Esophagus squamous epithelium (tissue), 5 donors: ENCODE measurements at regions not wholly inside any gene's neighbourhood (a gene's known extent, or its start where the extent isn't known, plus 50 kb on each side); places are given as distances from the start of the nearest gene placed in this dataset.

Source experiments
- DNase-seq: peaks from one replicate; lab custom pipeline; 2025; lab: John Stamatoyannopoulos, UW
- H3K27ac ChIP-seq, 4 donors: fragments of 200-600 bp; sonication (generic); one replicate each; pipeline ENCODE4 v1.5.1; 2016 to 2019; ENCODE audit warnings: mild to moderate bottlenecking in 1 of 4
- H3K27me3 ChIP-seq, 4 donors: fragments of 200-600 bp; sonication (generic); 1 replicate in 3 of 4; 2 replicates in 1 of 4; pipeline versions ENCODE4 v1.5.1 to v1.6.0; 2017 to 2021; ENCODE audit warnings: antibody characterized with exemption in 1 of 4
- H3K36me3 ChIP-seq, 3 donors: fragments of 200-600 bp; sonication (generic); one replicate each; pipeline ENCODE4 v1.5.1; 2016 to 2019
- H3K4me1 ChIP-seq, 3 donors: fragments of 200-600 bp; sonication (generic); one replicate each; pipeline ENCODE4 v1.5.1; 2017 to 2019
- H3K4me3 ChIP-seq, 4 donors: fragments of 200-600 bp; sonication (generic); 1 replicate in 3 of 4; 2 replicates in 1 of 4; pipeline ENCODE4 v1.5.1; 2016 to 2019; ENCODE audit warnings: mild to moderate bottlenecking in 2 of 4, moderate library complexity in 1 of 4
- H3K9me3 ChIP-seq, 3 donors: fragments of 200-600 bp; sonication (generic); one replicate each; pipeline ENCODE4 v1.5.1; 2016 to 2019
- POLR2A ChIP-seq, 4 donors: fragments of 450-650 bp; IDR thresholded peaks; one replicate each; pipeline ENCODE4 v1.6.1; 2017; ENCODE audit warnings: antibody characterized with exemption in 4 of 4, mild to moderate bottlenecking in 4 of 4, moderate library complexity in 3 of 4
- WGBS, 2 donors: methylation state at CpG; one replicate each; pipeline ENCODE4 v1.1.5; 2018; 5-methylcytosine and 5-hydroxymethylcytosine counted together
- intact Hi-C: fragments of 100-400 bp; cut with DNase I; formaldehyde crosslinking; loops from one replicate; pipeline ENCODE4 v1.15.0; 2022
- TF ChIP-seq, protein P1 (sequence below), 6 experiments: fragments of 450-650 bp in 4 of 6; fragments of 200-600 bp in 2 of 6; sonication (generic) in 2 of 6; IDR thresholded peaks; one replicate each; pipeline ENCODE4 v1.5.1; 2016 to 2019; ENCODE audit warnings: antibody characterized with exemption in 6 of 6, mild to moderate bottlenecking in 4 of 6, moderate library complexity in 4 of 6
- donor health status: DM: yes; HTN: yes; CAD: no.

- no peak for TF ChIP-seq POLR2A (IDR thresholded peaks at IDR 0.05)
- TF ChIP-seq, protein P1, sequence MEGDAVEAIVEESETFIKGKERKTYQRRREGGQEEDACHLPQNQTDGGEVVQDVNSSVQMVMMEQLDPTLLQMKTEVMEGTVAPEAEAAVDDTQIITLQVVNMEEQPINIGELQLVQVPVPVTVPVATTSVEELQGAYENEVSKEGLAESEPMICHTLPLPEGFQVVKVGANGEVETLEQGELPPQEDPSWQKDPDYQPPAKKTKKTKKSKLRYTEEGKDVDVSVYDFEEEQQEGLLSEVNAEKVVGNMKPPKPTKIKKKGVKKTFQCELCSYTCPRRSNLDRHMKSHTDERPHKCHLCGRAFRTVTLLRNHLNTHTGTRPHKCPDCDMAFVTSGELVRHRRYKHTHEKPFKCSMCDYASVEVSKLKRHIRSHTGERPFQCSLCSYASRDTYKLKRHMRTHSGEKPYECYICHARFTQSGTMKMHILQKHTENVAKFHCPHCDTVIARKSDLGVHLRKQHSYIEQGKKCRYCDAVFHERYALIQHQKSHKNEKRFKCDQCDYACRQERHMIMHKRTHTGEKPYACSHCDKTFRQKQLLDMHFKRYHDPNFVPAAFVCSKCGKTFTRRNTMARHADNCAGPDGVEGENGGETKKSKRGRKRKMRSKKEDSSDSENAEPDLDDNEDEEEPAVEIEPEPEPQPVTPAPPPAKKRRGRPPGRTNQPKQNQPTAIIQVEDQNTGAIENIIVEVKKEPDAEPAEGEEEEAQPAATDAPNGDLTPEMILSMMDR (IDR thresholded peaks at IDR 0.05): no peak
- DNase-seq: no peak
- intact Hi-C loops: no loop called here
These were observed 327.7 kb downstream of the RMST start for GRCh38 chr12:97790281-97790680.

GRCh38 chr12:97797473-97797872, 334.9 kb downstream of the RMST start:
- 76 to 81% methylated on average over 3 of the region's 3 CpGs for WGBS, 2 donors
- no peak for TF ChIP-seq POLR2A (IDR thresholded peaks at IDR 0.05)
- TF ChIP-seq, protein P1 (IDR thresholded peaks at IDR 0.05): no peak

More at GRCh38 chr12:97790281-97790680, 327.7 kb downstream of the RMST start:
- Histone ChIP-seq H3K27me3 (no peaks in the 10 kb centered on the region), H3K9me3 (peaks cover 0 to 8% (median 0%) of the 10 kb centered on the region in 3 donors), H3K36me3 (no peaks in the 10 kb centered on the region), H3K4me1 (no peaks in the 10 kb centered on the region), H3K27ac (no peak overlapping the region), H3K4me3 (no peak overlapping the region)
- WGBS, 2 donors: 77 to 88% methylated on average over 1 of the region's 1 CpG

GRCh38 chr12:97800561-97800960, 338.0 kb downstream of the RMST start:
- intact Hi-C loops: no loop called here
- DNase-seq: no peak
- Histone ChIP-seq H3K27ac (no peak overlapping the region), H3K36me3 (no peaks in the 10 kb centered on the region), H3K4me3 (no peak overlapping the region), H3K9me3 (no peaks in the 10 kb centered on the region), H3K4me1 (no peaks in the 10 kb centered on the region), H3K27me3 (no peaks in the 10 kb centered on the region)
- 65 to 71% methylated on average over 3 of the region's 3 CpGs for WGBS, 2 donors
- TF ChIP-seq, protein P1 (IDR thresholded peaks at IDR 0.05): no peak
- TF ChIP-seq POLR2A (IDR thresholded peaks at IDR 0.05): no peak

More at GRCh38 chr12:97797473-97797872, 334.9 kb downstream of the RMST start:
- no peaks in the 10 kb centered on the region for H3K36me3 ChIP-seq
- intact Hi-C loops: no loop called here
- DNase-seq: no peak
- H3K27ac ChIP-seq: no peak overlapping the region
- no peaks in the 10 kb centered on the region for H3K4me1 ChIP-seq
- no peak overlapping the region for H3K4me3 ChIP-seq
- peaks cover 0 to 3% (median 0%) of the 10 kb centered on the region in 3 donors for H3K9me3 ChIP-seq
- H3K27me3 ChIP-seq: no peaks in the 10 kb centered on the region

DNA sequence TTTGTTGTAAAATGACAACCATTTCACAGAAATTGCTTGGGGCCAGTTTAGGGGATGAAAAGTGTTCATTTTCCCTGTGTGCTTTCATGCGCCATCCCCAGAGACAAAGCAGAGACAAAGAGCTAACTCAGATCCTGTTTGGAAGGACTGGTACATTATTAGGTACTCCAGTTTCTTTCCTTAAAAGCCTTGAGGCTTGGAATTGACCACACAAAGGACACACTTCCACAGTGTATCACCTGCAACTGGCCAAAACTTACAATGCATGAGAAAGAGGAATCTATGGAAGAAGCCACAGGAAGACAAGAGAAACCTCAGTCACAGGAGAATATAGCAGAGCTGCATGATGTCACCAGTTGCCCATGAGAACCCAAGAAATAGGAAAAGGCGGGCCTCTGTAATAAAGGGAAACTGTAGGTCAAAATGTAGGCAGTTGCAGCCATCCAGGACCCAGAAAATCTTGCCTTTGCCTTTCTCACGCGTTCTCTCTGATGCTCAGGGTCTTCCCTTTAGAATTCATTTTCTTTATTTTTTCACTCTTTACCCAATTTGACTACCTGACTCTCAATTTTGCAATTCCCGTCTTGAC, 339.0 kb downstream of the RMST start:
- Histone ChIP-seq H3K36me3 (no peaks in the 10 kb centered on the region), H3K27me3 (no peaks in the 10 kb centered on the region), H3K9me3 (no peaks in the 10 kb centered on the region), H3K27ac (no peak overlapping the region), H3K4me3 (no peak overlapping the region), H3K4me1 (no peaks in the 10 kb centered on the region)
- DNase-seq: no peak
- no peak for TF ChIP-seq POLR2A (IDR thresholded peaks at IDR 0.05)
- TF ChIP-seq, protein P1 (IDR thresholded peaks at IDR 0.05): no peak
- WGBS, 2 donors: 78 to 86% methylated on average over 5 of the region's 5 CpGs
- intact Hi-C loops: no loop called here

GRCh38 chr12:97805146-97805545, 342.5 kb downstream of the RMST start:
- H3K36me3 ChIP-seq: no peaks in the 10 kb centered on the region
- 76 to 77% methylated on average over 8 of the region's 8 CpGs for WGBS, 2 donors
- no peaks in the 10 kb centered on the region for H3K4me1 ChIP-seq
- no peaks in the 10 kb centered on the region for H3K9me3 ChIP-seq
- H3K27ac ChIP-seq: no peak overlapping the region
- no peak for TF ChIP-seq POLR2A (IDR thresholded peaks at IDR 0.05)
- TF ChIP-seq, protein P1 (IDR thresholded peaks at IDR 0.05): no peak
- intact Hi-C loops: no loop called here
- DNase-seq: no peak
- H3K4me3 ChIP-seq: no peak overlapping the region
- H3K27me3 ChIP-seq: no peaks in the 10 kb centered on the region
